Inflammatory macrophage treated with lipopolysaccharide for 4 hours (primary cell): ENCODE measurements at regions not wholly inside any gene's neighbourhood (a gene's known extent, or its start where the extent isn't known, plus 50 kb on each side); places are given as distances from the start of the nearest gene placed in this dataset.
"Not testable (repeated sequence)": the region's sequence is repeated elsewhere in the genome, so short reads cannot be mapped to it uniquely, and the experiment has no call there.

ENCODE experiments used
- DNase-seq: peaks from one replicate; pipeline ENCODE4 v3.0.0-alpha.2; 2020

DNA sequence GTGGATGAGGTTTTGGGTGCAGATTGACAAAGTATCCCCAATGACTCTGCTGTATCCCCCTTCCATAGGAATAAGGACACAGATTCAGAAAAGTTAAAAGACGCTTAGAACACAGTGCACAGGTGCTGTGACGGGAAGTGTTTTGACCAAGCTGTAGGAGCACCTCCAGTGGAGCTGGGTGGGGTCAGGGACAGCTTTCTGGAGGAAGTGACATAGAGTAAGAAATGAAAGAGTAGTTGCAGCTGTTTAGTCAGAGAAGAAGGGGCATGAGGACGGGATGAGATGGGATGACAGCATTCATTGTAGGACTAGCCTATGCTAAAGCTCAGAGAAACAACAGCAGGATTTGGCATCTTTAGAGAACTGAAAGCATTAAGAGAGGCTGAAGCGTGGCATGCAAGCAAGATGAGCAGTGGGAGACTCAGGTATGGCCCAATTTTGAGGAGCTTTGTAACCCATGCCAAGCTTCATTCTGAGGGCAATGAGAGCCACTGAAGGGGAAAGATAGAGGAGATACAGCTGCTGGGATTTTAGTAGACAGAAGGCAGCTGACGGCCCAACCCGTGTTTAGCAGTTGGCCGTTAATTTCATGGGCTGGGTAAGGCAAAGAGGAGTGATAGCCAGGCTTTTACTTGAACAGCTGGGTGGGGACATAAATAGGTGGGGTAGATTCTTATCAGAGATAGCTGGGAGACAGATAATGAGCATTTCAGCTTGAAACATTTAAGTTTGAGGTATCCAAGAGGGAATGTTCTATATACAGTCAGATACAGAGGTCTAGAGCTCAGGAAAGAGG lies 131.8 kb upstream of the KRAS start:
- DNase-seq: no peak

DNA sequence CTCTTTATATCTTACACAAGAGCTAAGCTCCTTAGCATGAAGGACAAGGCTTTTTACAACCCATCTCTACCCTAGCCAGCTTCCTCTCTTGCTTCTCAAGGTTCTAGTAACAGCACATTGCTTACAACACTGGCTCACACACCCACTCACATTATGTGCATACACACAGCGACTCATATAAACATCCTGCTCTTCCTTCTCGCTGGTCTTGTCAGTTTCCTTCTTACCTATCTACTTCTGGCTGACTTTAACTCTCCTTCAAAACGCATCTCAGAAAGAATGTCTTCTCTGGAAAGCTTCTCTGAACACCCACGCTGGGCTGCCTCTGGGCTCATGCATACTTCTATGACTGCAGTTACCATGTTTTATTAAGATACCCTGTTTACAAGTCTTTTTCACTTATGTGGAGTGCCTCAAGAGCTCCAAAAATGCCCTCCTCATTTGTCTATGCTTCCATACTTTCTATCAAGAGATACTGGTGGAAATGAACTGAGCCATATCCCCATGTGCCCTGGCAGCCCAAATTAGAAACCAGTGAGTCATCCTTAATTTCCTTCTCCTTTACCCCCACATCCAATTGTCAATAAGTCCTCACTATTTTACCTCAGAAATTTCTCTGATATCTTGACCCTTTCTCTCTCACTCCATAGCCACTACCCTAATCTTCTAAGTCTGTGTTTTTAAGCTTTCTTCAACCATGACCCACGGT lies 126.9 kb upstream of the KRAS start:
- DNase-seq: peak; percentile 89

DNA sequence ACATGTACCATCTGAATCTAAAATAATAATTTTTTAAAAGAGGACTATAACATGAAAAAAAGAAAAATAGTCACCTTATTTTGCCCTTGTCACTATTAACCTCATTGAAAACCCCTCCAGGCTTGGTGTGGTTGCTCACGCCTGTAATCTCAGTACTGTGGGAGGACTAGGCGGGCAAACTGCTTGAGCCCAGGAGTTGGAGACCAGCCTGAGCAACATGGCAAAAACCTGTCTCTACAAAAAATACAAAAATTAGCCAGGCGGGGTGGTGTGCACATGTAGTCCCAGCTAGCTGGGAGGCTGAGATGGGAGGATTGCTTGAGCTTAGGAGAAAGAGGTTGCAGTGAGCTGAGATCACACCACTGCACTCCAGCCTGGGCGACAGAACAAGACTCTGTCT lies 126.3 kb upstream of the KRAS start:
- no peak for DNase-seq

DNA sequence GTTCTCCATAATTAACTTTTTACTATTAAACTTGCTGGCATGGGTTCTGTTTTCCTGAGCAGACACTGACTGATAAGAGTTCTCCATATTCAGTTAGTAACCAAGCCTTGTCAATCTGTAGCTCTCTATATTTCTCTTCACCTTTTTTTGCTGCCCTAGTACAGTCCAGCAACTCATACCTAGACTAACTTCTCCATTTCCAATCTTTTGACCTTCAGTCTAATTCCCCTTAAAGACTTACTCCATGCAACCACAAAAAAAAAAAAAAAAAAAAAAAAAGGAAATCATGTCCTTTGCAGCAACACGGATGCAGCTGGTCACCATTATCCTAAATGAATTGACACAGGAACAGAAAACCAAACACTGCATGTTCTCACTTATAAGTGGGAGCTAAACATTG lies 125.7 kb upstream of the KRAS start:
- DNase-seq: peak; percentile 47

DNA sequence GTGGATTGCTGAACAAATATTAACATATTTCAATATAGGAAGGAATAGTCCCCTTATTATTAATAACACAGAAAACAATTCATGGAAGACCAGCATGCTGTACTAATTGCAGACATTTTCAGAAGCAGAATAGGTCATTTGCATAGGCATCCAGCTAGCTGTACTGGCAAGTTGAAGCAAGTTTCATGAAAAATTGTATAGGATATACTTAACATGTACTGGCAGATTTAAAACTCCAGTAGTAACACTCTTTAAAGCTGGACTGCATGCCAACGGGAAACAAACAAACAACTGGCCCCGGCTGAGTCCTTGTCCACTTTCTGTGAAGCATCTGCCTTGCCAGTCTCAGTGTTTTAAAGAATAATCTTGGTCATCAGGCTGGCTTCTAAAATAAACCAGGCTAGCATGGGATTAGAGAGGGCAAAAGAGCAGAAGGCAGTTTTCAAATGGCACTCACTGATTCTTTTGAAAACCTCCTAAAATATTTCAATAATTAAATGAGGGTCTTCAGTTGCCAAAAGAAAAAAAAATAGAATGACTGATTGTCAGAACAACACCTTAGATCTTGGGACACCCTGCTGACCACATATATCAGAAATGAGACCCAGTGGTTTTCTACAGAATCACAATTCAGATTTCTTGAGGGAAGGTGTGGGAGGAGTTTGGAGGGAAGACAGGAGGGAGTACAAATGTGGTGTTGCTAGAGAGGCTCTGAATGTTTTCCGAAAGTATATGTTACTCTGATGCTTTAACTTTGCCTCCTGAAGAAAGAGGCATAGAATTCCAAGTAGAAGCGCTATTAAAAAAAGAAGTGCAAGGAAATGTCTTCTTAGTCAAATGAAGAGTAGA lies 122.5 kb upstream of the KRAS start:
- DNase-seq: no peak

DNA sequence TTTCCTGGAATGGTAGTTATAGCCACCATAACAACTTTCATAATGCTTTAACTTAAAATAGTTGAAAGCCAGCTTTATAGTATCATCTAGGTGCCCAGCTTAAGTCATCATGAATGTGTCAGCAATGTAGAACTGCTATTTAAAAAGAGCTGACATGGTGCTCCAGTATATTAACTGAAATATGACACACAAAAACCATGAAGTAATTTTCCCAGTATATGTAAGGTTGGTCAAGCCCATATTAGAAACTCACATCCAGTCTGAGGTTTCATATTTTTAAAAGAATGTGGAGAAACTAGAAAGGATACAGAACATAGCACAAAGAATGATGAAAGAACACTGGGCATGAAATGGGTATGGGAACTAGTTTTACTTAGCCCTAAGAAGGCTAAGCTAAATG lies 121.3 kb upstream of the KRAS start:
- peak; percentile 7 for DNase-seq

DNA sequence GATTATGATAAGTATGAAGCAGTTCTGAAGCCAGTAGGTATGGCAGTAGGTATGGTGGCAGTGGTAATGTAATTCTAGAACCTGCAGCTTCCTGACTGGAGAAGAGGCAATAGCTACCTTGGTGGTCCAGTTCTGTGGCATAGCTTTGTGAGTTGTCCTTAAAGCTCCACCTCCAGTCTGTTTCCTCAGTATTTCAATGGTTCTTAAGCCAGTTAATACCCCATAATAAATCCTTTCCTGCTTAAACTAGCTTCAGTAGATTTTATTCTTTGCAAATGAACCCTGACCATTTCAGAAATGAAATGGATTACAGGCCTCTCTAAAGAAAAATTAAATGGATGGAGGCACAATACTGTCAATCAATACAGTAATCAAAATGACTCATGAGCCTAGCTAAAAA lies 117.8 kb upstream of the KRAS start:
- no peak for DNase-seq

DNA sequence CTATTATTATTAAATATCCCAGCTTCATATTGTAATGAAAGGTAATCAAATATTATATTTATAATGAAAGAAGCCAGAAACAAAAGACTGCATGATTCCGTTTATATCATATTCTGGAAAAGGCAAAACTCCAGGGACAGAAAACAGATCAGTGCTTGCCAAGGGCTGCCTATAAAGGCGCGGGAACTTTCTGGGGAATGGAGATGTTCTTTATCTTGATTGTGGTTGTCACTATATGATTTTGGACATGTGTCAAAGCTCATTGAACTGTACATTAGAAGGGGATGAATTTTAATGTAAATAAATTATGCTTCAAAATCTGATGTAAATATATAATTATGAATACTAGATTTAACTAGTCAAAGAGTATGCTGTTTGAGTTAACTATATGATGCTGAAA lies 115.4 kb upstream of the KRAS start:
- no peak for DNase-seq

DNA sequence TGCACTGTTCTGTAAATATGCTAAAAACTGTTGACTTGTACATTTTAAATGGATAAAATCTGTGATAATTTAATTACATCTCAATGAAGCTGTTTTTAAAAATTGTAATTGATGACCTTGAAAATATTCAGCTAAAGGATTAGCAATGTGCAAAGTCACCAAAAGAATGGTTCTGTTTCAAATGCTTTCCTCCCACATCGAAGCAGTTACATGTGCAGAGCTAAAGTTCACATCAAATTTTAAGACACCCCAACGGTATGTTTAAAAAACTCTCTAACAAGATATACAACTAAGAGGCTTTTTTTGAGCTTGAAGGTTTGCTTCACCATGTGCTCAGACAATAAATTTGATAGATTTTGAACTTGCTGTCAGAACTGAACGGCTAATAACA lies 114.6 kb upstream of the KRAS start:
- no peak for DNase-seq

DNA sequence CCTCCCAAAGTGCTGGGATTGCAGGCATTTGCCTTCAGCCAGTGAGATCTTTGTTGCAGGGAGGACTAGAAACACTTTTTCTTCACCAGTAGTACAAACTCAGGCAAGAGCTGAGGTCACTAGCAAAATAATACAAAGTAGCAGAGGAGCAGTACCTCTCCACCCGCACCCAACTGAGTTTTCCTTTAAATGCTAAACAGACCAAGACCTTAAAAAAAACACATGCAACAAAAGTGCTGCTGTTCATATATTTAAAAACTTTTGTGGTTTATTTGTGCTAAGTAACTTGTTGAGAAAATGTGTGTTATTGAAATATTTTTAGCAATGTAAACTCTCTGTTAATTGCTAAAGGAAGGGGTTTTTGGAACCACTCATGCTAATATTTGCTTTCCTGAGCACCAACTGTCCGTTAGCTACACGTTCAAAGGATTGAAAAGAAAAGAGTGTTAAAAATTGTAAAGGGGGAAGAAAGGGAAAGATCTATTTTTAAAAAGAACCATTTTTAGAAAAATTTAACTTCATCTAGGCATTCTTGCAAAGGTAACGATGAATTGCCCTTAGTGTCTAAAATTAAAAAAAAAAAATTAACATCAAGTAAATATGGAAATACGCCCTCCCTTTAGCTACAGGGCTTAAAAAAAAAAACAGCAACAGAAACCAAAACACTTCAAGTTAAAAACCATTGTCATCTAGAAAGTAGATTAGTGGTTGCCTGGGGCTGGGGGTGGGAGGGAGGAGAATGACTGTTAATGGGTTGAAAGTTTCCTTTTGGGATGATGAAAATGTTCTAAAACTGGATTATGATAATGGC lies 114.0 kb upstream of the KRAS start:
- peak; percentile 46 for DNase-seq

DNA sequence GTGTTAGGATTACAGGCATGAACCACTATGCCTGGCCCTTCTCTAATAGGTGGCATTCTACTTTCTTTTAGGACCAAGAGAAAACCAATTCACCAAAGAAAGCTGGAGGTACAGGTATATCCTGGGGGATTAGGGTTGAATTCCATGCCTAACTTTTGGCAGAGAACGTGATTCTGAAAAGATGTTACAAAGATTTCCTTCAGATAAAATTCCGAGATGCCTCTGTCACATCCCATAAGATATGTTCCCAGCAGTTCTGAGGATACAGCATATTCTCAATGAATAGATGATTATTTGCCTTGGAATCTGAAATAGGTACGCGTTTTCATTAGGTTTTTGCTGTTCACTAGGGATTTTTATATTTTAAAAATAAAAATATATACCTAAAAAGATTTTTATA lies 111.9 kb upstream of the KRAS start:
- no peak for DNase-seq

DNA sequence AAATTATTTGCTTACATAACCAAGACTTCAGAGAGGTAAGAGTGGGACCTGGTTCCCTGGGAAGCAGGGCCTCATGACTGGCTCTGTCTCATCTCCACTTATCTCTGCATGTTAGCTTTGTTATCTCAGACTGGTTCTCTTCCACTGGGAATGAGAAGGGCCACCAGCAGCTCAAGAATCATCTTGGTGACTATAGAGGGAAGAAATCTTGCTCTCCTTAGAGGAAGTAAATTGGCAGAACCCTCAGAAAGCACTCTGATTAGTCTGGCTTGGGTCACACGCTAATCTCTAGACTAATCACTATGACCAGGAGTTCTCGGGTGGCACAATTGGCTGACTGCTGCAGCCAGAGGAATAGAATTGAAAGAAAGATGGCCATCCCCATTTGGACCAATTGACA lies 110.8 kb upstream of the KRAS start:
- no peak for DNase-seq

DNA sequence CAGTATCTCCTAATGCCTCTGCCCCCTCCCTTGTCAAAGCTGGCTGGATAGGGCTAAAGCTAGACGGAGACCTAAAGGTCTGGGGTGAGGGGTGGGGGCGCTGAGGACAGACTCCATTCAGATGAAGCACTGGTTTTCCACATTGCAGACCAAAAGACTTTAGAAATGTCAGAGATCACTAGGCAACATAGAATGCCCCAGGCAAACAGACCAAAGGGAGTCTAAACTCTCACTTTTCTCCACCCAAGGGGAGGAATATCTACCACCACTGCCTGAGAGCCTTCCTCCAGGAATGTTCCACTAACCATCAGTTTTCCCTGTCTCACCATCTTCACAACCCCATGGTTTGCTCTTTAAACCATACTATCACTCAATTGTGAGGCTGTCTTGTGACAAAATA lies 106.9 kb upstream of the KRAS start:
- DNase-seq: no peak

DNA sequence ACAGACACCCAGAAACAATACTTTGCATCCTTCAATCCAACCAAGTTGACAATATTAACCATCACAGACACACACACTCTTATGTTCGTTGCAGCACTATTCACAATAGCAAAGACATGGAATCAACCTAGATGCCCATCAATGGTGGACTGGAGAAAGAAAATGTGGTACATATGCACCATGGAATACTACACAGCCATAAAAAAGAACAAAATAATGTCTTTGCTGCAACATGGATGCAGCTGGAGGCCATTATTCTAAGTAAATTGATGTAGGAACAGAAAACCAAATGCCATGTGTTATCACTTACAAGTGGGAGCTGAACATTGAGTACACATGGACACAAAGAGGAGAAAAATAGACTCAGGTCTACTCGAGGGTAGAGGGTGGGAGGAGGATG lies 102.2 kb upstream of the KRAS start:
- not testable (repeated sequence) for DNase-seq

DNA sequence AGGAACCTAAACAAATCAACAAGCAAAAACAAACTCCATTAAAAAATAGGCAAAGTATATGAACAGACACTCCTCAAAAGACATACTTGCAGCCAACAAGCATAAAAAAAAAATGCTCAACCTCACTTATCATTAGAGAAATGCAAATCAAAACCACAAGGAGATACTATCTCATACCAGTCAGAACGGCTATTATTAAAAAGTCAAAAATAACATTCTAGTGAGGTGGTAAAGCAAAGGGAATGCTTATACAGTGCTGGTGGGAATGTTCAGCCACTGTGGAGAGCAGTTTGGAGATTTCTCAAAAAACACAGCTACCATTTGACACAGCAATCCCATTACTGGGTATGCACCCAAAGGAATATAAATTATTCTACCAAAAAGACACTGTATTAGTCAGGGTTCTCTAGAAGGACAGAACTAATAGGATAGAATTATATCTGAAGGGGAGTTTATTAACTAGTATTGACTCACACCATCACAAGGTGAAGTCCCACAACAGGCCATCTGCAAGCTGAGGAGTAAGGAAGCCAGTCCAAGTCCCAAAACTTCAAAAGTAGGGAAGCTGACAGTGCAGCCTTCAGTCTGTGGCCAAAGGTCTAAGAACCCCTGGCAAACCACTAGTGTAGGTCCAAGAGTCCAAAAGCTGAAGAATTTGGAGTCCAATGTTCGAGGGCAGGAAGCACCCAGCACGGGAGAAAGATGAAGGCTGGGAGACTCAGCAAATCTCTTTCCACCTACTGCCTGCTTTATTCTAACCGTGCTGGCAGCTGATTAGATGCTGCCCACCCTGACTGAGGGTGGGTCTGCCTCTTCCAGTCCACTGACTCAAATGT lies 101.6 kb upstream of the KRAS start:
- DNase-seq: no peak

DNA sequence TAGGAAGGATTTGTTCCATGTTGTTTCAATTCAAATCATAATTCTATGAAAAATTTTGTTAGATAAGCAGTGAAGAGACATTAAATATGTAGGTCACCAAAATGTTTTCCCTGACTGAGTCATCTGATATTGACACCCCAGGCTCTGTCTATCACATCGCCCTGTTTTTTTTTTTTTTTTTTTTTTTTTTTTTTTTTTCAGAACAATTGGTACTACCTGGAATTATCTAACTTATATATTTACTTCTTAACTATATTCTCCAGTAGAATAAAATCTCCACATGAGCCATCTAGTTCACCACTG lies 97.8 kb upstream of the KRAS start:
- DNase-seq: no peak

DNA sequence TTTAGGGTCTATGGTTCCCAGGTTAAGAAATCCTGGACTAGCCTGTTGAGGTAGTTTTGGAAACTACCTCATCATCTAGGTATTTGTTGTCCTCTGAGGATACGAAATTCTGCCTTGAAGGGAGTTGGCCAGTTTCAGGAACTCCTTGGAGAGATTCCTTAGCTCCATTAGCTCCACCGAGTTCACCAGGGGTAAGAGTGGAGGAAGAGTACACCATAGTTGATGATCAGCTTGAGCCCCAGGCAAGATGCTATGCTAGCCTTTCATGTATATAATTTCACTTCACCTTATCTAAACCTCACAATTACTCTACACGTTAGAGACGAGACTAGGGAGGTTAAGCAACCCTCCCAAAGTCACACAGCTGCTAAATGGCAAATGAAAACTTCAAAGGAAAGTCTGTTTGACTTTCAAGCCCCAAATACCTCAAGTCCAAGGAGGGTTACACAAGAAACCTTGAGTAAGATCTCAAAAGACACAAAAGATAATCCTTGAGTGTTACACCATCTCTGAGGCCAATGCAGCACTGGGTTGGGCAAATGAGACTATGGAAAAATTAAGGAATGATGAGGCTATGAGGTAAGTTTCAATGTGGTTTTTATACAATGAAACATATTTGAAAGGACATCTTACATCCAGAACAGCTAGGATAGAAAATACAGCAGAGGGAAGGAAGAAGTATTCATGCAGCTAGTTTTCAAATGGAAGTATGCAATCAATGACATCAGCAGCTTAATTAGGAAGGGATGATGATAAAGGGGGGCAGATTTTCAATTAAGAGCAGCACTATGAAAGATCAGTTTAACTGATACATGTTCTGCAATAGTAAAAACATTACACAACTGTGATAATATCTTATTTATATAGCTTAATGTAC lies 97.2 kb upstream of the KRAS start:
- DNase-seq: no peak

DNA sequence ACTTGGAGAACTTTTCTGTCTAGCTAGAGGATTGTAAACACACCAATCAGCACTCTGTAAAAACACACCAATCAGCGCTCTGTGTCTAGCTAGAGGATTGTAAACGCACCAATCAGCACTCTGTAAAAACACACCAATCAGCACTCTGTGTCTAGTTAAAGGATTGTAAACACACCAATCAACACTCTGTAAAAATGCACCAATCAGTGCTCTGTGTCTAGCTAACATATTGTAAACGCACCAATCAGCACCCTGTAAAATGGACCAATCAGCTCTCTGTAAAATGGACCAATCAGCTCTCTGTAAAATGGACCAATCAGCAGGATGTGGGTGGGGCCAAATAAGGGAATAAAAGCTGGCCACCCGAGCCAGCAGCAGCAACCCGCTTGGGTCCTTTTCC lies 91.1 kb upstream of the KRAS start:
- not testable (repeated sequence) for DNase-seq

DNA sequence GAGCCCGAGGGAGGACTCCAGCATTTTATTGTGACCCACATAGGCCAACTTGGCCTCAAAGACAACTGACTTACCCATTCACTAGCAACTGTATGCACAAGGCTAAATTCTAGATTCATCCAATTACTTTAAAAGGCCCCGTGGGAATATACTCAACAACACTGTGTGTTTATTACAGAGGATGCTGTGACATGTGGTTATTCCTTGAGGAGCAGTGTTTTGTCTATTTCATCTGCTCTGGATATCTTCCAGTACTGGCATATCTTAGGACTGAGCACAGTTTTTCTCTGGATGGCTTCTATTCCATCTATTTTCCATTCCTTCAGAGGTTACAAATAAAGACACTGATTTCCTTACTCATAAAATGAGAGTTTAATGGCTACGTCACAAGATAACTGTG lies 87.2 kb upstream of the KRAS start:
- no peak for DNase-seq

DNA sequence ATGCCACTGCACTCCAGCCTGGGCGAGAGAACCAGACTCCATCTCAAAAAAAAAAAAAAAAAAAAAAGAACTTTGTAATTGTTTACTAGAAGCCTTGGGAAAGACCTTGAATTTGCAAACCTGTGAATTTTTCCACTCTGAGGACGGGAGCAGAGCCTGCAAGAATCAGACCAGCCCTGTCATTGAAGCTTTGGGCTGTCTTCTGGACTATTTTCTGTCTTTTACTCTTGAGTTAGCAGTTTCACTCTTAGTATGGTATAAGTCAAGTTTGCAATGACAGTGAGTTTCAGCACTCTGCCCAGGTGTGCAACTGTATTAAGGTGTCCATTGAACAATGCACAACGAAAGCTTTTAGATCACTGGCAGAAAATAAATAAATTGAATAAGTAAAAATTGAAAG lies 81.4 kb upstream of the KRAS start:
- DNase-seq: no peak

DNA sequence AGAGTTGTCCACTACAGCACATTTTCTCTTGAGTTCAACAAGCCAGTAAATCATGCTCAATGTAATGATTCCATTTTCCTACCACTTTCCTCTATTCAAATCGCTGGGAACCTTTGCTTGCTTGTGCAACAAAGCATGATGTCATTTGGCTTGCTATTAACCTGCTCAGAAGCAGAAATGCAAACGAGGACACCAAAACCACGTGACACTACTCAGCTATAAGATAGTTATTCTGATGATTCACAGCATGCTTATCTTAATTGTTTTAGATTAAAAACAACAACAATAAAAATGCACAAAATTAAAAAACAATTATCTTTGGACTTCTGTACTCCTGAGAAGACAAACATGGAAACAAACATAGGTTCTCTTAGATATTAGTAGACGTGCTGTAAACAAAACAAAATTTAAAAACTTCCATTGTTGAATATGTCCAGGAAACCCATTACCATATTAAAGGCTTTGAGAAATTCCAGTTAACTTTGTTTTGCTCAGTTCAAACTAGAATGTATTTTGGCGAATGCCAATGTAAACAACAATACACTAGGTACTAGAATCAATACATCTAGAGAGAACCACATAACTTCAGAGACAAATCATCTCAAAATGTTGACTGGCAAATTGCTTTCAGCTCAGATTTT lies 77.5 kb upstream of the KRAS start:
- DNase-seq: peak; percentile 52
